Activated CD8-positive, alpha-beta memory T cell treated with anti-CD3 and anti-CD28 coated beads for 24 hours (primary cell): ENCODE measurements at regions not wholly inside any gene's neighbourhood (a gene's known extent, or its start where the extent isn't known, plus 50 kb on each side); places are given as distances from the start of the nearest gene placed in this dataset.
A peak's percentile ranks its signal among the peaks of the same experiment; 100 is the strongest.
"Not testable (repeated sequence)": the region's sequence is repeated elsewhere in the genome, so short reads cannot be mapped to it uniquely, and the experiment has no call there.

Experiments
- DNase-seq: peaks from one replicate; pipeline ENCODE4 v3.0.0-alpha.2; 2020

DNA sequence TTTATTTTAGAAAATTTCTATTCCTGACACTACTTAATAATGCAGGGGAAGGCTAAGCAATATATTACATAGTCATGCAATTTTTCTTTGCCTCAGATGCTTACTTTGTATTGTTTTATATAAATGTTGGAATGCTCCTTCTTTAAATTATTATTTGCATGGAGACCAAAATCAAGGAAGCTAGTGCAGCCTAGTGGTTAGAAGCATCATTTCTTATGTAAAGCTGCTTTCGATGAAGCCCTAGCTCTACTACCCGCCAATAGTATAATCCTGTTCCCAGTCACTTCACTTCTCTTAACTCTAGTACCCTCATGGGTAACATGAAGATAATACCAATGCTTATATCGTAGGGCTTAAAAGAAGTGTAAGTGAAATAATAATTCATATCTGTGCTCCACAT is 198.9 kb downstream of the LRATD1 start:
- DNase-seq: no peak

DNA sequence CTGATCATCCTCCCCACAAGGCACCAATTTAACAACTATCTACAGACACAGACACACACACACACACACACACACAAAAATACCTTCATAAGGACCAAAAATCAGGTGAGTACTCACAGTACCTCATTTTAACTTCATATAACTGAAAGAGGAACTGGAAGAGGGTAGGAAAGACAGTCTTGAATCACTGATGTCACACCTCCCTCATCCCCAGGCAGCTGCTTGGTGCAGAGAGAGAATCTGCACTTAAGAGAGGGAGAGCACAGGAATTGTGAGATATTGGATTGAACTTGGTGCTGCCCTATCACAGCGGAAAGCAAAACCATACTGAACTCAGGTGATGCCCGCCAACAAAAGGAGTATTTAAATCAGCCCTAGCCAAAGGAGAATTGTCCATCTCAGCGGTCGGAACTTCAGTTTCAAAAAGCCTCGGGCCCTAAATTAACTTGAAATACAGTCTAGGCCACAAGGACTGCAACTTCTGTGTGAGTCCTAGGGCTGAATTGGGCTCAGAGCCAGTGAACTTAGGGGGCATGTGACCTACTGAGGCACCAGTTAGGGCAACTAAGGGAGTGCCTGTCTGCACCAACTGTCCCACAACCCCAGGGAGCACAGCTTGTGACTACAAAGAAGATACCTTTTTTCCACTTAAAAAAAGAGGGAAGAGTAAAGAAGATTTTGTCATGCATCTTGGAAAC is 211.1 kb downstream of the LRATD1 start:
- no peak for DNase-seq

DNA sequence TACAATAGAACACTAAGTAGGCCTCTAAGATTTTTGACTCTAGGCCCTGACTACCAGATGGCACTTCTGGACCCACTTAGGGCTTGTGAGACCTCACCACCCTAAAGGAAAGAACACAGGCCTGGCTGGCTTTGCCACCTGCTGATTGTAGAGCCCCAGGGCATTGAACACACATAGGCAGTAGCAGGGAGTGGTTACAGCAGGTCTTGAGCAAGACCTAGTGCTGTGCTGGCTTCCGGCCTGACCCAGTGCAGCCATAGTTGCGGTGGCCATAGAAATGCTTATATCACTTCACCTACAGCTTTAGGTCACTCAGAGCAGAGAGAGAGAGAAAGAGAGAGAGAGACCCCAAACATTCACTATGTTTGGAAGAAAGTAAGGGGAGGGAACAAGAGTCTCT is 223.2 kb downstream of the LRATD1 start:
- DNase-seq: no peak

DNA sequence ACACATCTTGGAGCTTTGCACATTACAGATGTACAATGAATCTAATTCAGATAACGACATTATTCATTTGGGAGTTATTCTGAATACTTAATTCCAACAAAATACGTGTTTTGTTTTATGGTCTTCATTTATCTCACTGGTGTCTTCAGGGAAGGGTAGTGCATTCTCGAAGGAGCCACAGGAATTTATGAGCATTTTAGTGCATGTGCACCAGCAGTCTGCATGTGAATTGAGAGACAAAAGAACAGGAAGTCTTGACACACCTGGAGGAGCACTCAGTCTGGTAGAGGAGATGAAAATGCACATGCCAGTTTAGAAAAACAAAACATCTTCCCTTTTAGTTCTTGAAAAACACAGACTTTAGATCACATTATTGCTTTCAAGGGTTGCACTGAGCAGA is 228.7 kb downstream of the LRATD1 start:
- DNase-seq: no peak

DNA sequence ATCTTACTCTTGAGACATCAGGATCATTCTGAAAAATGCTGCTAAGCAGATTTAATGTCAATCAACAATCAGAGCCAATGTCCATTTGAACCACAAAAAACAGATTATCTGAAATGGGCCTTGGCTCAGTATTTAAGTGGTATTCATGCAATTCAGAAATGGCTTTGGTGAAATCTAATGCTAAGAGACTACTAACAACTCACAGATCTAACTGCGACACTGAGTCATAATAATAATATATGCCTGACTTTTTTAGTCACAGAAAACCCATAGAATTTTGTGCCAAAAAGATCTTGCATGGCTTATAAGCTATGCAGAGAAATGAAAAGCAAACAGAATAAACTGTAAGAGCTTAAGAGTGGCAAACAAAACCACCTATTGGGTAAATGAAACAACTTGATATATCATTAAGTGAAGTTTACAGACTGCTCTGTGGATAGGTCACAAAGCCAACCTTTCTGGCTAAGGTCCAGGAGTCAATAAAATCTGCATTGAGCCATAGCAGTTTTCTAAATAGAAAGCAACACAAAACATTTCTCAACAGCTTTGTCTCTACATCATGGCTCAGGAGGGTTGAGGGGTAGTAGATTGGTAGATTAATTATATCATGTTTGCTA is 234.3 kb downstream of the LRATD1 start:
- DNase-seq: no peak

DNA sequence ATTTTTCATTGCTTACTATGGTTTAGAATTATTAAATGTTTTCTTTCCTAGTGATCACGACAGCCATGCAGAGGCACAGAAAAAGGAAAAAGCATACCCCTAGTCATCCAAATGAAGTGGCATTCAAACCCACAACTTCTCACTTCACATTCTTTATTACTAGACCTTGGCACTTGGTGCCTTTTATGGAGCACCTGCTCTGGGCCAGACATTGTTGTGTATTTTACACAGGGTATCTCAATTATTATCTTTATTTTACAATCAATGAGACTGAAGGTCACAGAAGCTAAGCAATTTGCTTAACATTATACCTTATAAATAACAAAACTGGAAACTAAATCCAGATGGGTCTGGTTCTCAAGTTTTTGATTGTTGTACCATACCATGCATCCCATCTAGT is 235.3 kb downstream of the LRATD1 start:
- no peak for DNase-seq

DNA sequence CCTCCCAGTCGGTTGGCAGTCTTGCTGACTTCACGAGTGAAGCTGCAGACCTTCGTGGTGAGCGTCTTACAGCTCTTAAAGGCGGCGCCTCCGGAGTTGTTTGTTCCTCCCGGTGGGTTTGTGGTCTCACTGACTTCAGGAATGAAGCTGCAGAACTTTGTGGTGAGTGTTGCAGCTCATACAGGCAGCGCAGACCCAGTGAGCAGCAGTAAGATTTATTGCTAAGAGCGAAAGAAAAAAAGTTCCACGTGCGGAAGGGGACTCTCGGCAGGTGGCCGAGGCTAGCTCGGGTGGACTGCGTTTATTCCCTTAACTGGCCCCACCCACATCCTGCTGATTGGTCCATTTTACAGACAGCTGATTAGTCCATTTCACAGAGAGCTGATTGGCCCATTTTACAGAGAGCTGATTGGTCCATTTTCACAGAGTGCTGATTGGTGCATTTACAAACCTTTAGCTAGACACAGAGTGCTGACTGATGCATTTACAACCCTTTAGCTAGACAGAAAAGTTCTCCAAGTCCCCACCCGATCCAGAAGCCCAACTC is 240.3 kb downstream of the LRATD1 start:
- DNase-seq: no peak

DNA sequence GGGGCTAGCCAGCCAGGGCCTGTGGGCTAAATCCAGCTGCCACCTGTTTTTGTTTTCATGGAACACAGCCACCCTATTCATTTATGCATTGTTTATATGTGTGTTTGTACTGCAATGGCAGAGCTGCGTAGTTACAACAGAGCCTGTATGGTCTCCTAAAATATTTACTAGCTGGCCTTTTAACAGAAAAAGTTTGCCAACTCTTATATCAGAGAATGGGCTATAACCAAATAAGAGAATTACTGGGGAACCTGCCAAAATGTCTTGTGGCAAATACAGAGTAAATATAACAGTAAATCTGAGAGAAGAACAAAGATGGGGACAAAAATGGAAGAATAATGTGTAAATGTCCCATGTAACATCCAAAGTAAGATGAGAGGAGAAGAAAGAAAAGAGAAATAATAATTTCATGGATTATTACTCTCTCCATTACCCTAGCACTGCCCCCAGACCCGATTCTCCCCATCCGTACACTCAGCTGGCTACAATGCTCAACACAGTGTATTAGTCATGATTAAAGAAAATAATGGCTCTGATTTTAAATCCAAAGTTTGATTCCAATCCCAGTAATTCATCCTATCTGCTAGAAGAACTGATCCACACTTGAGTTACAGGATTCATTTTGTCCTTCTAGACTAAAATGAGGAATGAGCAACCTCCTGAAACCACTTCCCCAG is 249.3 kb downstream of the LRATD1 start:
- no peak for DNase-seq

DNA sequence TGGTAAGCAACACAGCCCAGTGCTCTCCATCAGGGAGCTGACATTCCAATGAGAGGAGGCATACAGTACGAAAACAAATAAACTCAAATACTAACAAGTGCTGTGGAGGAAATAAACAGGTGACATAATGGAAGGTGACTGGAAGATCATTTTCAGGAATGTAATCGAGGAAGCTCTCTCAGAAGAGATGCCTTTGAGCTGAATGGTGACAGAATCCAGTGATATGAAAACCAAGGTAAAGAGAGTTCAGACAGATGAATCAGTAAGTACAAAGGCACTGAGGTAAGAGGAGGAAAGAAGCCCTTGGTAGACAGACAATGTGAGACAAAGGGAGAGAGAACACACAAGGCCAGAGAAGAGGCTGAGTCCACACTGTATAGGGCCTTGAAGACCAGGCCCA is 252.1 kb downstream of the LRATD1 start:
- DNase-seq: no peak

DNA sequence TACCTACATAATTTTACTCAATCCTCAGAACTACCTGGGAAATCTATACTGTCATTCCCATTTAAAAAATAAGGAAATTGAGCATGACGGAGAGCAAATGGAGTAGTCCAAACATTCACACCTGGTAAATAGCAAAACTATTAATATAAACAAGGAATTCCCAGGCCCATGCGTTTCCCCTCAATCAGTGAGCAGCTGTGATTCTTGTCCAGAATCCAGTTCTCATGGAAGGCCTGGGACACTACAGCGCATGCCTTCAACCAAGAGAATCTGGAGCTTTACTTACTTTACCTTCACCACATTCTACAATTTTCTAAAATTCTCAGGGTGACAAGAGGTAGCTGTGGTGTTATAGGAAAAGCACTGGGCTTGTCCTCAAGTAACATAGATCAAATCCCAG is 259.0 kb downstream of the LRATD1 start:
- no peak for DNase-seq

DNA sequence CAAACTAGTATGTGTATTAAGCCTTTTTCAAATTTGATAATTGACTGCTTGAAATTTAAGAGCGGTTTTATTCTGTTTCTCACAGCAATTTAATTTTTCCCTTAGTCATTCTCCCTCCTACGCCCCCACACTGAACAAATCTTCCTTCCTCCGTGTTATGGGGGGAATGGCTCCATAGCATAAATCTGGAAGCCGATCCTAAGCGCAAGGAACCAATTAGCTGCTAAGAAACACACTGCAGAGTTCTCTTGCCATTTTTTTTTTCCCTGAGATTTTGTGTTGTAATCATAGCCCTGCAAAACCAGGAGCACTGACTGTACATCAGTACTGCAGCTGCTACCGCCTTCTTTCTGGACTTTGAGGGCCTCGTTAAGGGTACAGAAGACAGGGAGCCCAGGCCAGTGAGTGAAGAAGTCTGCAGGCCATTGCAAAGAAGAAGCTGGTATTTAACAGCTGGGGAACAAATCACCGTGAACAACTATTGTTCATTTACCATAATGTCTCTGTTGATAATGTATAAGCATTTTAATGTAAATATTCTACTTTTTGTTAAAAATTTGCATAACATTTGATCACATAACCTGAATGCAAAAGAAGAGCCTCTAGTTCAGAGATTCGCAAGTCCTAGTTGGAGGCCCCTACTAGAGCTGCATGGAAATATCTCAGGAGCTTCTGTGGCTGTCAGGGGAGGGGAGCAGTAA is 264.0 kb downstream of the LRATD1 start:
- DNase-seq: no peak

DNA sequence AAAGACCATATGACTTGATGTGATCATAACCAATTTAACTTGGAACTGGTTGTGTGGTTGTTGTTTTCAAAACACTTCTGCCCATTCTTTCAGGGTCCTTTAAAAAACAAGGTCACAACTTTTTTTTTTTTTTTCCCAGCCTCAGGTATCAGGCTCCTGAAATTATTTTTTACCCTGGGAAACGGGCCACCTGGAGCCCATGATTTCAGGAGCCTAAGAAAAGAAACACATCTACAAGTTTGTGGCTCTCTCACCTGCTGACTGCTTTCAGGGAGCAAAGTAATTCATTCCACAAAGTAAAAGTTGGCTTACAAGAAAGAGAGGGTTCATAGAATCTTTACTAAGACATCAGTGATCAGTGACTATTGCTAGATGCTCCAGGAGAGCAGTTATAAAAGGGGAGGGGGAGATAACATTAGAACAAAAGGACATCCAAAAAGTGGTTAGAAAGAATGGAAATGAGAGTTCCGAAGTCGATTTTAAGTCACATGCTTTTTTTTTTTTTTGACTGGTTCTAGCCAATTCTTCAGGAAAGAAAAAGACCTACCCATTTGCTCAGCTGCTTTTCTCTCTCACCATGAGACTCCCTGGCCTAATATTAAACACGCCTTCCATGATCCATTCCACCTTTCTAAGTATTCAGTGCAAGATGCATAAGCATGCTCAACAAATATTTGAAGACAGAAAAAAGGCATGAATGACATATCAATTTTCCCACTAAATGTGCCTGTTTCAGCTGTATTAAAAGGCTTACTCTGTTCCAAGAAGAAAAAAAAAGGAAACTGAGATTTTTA is 267.3 kb downstream of the LRATD1 start:
- DNase-seq: no peak

DNA sequence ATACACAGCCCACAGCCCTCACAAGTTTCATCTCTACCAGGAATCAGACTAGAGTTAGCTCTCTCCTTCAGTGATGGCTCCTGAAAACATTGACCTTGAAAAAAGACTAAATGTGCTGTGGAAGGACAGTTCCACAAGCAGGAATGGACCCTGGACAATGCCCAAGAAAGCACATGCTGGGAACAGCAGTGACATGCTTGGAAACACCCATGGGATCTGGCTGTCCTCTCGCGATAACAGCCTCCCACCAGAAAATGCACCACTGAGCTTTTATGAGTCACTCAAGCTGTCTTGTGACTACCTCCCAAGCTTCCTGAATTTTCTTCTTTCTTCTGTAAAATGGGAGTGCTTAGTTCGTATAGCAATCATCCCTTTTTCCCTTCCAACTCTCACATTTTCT is 269.2 kb downstream of the LRATD1 start:
- DNase-seq: no peak

DNA sequence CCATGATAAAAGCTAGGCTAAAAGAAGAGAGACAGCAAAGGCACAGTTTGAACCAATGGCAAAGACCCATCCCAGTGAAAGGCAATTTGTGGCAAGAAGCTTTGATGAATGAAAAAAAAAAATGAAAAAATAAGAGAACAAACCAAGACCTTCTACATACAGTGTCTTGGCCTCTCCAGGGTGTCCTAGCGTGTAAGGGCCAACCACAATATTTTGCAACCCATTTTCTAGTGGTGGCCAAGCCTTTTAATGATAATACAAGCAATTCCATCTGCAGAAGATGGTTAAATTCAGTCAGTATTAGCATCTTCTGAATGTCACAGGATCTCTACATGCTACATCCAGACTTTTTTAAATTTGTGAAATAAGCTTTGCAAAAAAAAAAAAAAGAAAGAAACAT is 270.4 kb downstream of the LRATD1 start:
- DNase-seq: no peak

DNA sequence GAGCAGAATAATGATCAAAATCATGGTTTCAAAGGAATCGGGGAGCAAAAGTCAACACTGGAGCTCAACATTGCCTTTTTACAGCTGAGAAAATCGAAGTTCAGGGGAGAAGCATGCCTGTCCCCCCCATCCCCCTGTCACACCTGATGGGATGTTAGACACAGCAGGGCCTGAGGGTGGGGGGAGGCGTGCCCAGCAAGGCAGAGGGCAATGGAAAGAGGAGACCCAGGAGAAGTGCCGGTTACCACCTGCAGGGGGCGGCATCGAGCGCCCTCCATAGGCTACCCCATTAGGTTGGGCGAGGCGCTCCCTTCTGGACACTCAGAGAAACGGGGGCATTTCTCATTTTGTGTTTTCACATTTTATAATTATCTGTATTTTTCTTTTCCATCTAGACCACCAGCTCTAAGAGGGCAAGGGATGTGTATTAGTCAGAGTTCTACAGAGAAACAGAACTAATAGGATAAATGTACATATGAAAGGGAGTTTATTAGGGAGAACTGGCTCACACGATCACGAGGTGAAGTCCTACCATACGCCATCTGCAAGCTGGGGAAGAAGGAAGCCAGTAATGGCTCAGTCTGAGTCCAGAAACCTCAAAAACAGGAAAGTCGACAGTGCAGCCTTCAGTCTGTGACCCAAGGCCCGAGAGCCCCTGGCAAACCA is 271.3 kb downstream of the LRATD1 start:
- DNase-seq: peak; percentile 73

DNA sequence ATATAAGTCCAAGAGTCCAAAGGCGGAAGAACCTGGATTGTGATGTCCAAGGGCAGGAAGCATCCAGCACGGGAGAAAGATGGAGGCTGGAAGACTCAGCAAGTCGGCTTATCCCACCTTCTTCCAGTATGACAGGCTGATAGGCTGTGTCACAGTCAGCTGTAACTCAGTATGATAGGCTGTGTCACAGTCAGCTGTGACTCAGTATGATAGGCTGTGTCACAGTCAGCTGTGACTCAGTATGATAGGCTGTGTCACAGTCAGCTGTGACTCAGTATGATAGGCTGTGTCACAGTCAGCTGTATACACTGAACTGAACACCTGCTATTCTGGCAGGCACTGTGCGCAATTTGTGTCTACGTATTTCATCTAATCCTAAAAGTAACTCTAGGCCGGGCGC is 271.9 kb downstream of the LRATD1 start:
- DNase-seq: not testable (repeated sequence)

DNA sequence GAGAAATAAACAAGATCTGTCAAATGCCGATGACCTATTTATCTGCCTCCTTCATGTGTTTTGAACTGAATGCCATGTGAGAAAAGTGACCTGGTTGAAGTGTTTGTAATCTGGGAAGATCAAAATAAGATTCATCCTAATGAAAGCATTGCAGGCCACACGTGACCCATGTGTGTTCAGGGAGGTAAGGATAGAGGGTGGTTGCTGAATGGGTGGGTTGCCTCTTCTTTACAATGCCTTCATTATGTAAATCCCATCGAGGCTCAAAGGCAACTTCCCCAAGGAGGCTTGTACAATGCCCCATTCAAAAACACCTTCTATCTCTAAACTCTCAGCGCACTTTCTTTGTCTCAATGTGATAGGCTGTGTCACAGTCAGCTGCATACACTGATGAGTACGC is 273.1 kb downstream of the LRATD1 start:
- no peak for DNase-seq

DNA sequence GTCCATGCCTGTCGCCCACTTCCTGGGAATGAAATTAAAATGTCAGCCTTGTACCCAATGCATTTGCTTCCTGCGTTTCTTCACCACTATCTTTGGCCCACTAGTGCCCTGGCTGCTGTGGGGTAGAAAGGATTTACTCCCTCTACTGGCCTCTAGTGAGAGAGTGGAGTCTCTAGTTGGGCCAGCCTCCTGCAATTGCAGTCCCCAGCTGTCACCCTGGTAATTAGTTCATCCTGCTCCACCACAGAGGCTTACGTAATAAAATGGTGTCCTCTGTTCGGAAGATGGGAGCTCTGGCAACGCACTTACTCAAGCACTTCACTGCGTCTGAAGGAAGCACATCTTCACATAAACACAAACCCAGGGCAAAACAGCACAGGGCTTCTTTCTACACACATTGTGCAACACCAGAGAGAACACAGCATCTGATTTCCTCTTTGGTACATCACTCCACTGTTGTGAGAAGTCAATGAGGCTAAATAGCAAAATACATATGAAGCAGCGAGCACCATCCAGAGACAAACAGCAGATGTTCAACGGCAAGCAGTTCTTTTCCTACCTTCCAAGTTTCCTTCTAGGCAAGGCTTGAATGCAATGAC is 274.6 kb downstream of the LRATD1 start:
- DNase-seq: no peak

DNA sequence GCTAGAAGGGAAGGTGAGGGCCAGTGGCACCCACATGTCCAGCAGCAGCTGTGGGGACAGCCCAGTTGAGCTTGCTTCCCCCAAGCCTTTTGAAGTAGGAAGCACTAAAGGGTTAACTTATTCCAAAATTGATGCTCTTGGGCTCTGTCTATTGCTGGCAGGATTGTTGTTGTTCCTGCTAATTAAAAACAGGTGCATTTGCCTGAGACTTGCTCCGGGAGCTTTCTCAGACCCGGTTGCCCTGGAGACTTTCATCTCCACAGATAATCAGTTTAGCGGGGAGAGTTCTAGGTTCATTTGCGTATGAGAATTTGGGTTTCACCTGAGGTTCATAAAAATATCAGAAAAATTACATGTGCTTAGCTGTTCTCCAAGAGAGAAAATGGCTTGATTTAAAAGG is 277.3 kb downstream of the LRATD1 start:
- no peak for DNase-seq

DNA sequence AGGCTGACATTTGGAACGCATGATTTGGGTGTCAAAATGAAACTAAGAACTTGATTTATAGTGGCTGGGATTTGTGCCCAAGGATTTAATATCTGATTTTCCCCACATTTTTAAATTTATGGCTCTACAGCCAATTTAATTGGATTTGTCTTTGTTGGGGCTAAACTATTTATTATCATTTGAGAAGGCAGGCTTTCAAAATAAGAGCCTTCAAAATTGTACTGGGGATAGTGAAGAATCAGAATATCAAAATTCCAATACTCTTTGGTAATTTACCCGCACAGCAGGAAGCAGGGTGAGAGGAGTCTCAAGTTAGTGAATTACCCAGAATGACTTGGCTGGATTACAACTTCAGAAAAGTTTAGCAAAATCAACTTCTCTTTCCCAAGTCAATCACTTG is 278.1 kb downstream of the LRATD1 start:
- no peak for DNase-seq

DNA sequence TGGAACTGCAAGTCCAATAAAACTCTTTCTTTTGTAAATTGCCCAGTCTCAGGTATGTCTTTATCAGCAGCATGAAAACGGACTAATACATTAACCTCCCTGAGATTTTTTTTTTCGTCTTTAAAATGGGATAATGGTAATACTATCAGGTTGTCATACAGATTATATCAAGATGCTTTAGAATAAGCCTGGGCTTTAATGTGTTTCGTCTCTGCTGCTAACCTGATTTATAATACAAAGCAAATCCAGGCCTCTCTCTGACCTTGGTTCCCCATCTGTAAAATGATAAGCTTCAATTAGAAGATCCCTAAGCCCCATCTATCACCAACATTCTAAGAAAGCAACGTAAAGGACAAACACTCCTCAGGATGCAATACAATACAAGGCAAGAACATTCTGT is 283.5 kb downstream of the LRATD1 start:
- DNase-seq: no peak
